EL (cell line): ENCODE measurements at regions not wholly inside any gene's neighbourhood (a gene's known extent, or its start where the extent isn't known, plus 50 kb on each side); places are given as distances from the start of the nearest gene placed in this dataset.
"Not testable (repeated sequence)": the region's sequence is repeated elsewhere in the genome, so short reads cannot be mapped to it uniquely, and the experiment has no call there.

ENCODE experiments used
- DNase-seq: peaks from one replicate; pipeline ENCODE4 v3.0.0-alpha.2; 2016

- no peak for DNase-seq
Measured at GRCh38 chr10:38209332-38209731, 115.2 kb downstream of the ZNF37A start.

- DNase-seq, result not testable (repeated sequence)
Measured at GRCh38 chr10:38209748-38210147, 115.6 kb downstream of the ZNF37A start.

- DNase-seq, result no peak
Measured at GRCh38 chr10:38212460-38212859, 118.3 kb downstream of the ZNF37A start.

- DNase-seq, result no peak
Measured at GRCh38 chr10:38226385-38226784, 132.2 kb downstream of the ZNF37A start.

- DNase-seq, result no peak
Measured at GRCh38 chr10:38228394-38228793, 134.3 kb downstream of the ZNF37A start.

GRCh38 chr10:38238479-38238878 is 144.3 kb downstream of the ZNF37A start:
- DNase-seq, result not testable (repeated sequence)

GRCh38 chr10:38242061-38242649 is 148.0 kb downstream of the ZNF37A start:
- not testable (repeated sequence) for DNase-seq

- not testable (repeated sequence) for DNase-seq
Measured at GRCh38 chr10:38248113-38248512, 154.0 kb downstream of the ZNF37A start.

GRCh38 chr10:38252551-38252950 is 158.4 kb downstream of the ZNF37A start:
- DNase-seq, result not testable (repeated sequence)

GRCh38 chr10:38267555-38267954 is 173.4 kb downstream of the ZNF37A start:
- DNase-seq, result not testable (repeated sequence)

GRCh38 chr10:38271031-38271430 is 176.9 kb downstream of the ZNF37A start:
- DNase-seq, result not testable (repeated sequence)

- DNase-seq, result not testable (repeated sequence)
Measured at GRCh38 chr10:38274879-38275278, 180.7 kb downstream of the ZNF37A start.

- DNase-seq, result not testable (repeated sequence)
Measured at GRCh38 chr10:38292560-38292959, 198.4 kb downstream of the ZNF37A start.

- DNase-seq, result not testable (repeated sequence)
Measured at GRCh38 chr10:38310111-38310510, 216.0 kb downstream of the ZNF37A start.

GRCh38 chr10:38315090-38315805 is 221.1 kb downstream of the ZNF37A start:
- not testable (repeated sequence) for DNase-seq

- DNase-seq, result not testable (repeated sequence)
Measured at GRCh38 chr10:38321393-38321792, 227.3 kb downstream of the ZNF37A start.

- DNase-seq, result not testable (repeated sequence)
Measured at GRCh38 chr10:38330306-38330705, 236.2 kb downstream of the ZNF37A start.

- not testable (repeated sequence) for DNase-seq
Measured at GRCh38 chr10:38331106-38331505, 237.0 kb downstream of the ZNF37A start.

GRCh38 chr10:38333699-38334098 is 239.6 kb downstream of the ZNF37A start:
- not testable (repeated sequence) for DNase-seq

- DNase-seq, result not testable (repeated sequence)
Measured at GRCh38 chr10:38350645-38351044, 256.5 kb downstream of the ZNF37A start.

- DNase-seq, result not testable (repeated sequence)
Measured at GRCh38 chr10:38354410-38354809, 260.3 kb downstream of the ZNF37A start.

- DNase-seq, result peak; percentile 65
Measured at GRCh38 chr10:38355911-38356526, 261.9 kb downstream of the ZNF37A start.

GRCh38 chr10:38356527-38356926 is 262.4 kb downstream of the ZNF37A start:
- DNase-seq, result peak; percentile 2

- DNase-seq, result not testable (repeated sequence)
Measured at GRCh38 chr10:38362514-38362913, 268.4 kb downstream of the ZNF37A start.
